AG09309 (cell line): ENCODE measurements at regions not wholly inside any gene's neighbourhood (a gene's known extent, or its start where the extent isn't known, plus 50 kb on each side); places are given as distances from the start of the nearest gene placed in this dataset.

Source experiments
- DNase-seq: peaks from one replicate; pipeline ENCODE4 v3.0.0-alpha.2; 2010; ENCODE audit warnings: low read depth
- H3K4me3 ChIP-seq: 2 replicates; pipeline ENCODE4 v1.5.1; 2011; ENCODE audit warnings: mild to moderate bottlenecking, low read depth, low read length, moderate library complexity; ENCODE audit not compliant: control insufficient read depth
- CTCF ChIP-seq: IDR thresholded peaks from 2 replicates; pipeline ENCODE4 v1.5.1; 2011; ENCODE audit warnings: mild to moderate bottlenecking, low read depth, low read length, inconsistent platforms; ENCODE audit not compliant: insufficient read depth, control insufficient read depth; ENCODE audit errors: missing control alignments

- no peak for DNase-seq
- no peak overlapping the region for H3K4me3 ChIP-seq
- no peak for TF ChIP-seq CTCF
Observed at GRCh38 chr2:66960161-66960560, 437.0 kb upstream of the ETAA1 start.

- no peak for DNase-seq
- TF ChIP-seq CTCF: no peak
- H3K4me3 ChIP-seq: no peak overlapping the region
Observed at GRCh38 chr2:66962716-66963115, 434.4 kb upstream of the ETAA1 start.

GRCh38 chr2:66966631-66967030, 430.5 kb upstream of the ETAA1 start:
- DNase-seq: no peak
- no peak for TF ChIP-seq CTCF
- H3K4me3 ChIP-seq: no peak overlapping the region

GRCh38 chr2:66968946-66969345, 428.2 kb upstream of the ETAA1 start:
- H3K4me3 ChIP-seq: no peak overlapping the region

GRCh38 chr2:66981074-66981473, 416.1 kb upstream of the ETAA1 start:
- no peak for DNase-seq
- TF ChIP-seq CTCF: no peak
- H3K4me3 ChIP-seq: no peak overlapping the region

More at GRCh38 chr2:66968946-66969345, 428.2 kb upstream of the ETAA1 start:
- no peak for TF ChIP-seq CTCF
- no peak for DNase-seq

- TF ChIP-seq CTCF: no peak
- DNase-seq: no peak
- no peak overlapping the region for H3K4me3 ChIP-seq
Observed at GRCh38 chr2:66982766-66983165, 414.4 kb upstream of the ETAA1 start.

- no peak overlapping the region for H3K4me3 ChIP-seq
- no peak for DNase-seq
- no peak for TF ChIP-seq CTCF
Observed at GRCh38 chr2:66984864-66985263, 412.3 kb upstream of the ETAA1 start.
